PFSK-1 (cell line): ENCODE measurements at regions not wholly inside any gene's neighbourhood (a gene's known extent, or its start where the extent isn't known, plus 50 kb on each side); places are given as distances from the start of the nearest gene placed in this dataset.

Source experiments
- POLR2AphosphoS5 ChIP-seq: IDR thresholded peaks from 2 replicates; pipeline ENCODE4 v1.6.1; 2012; ENCODE audit warnings: low read depth, mild to moderate bottlenecking, control low read depth, low read length, moderate library complexity
- SIN3A ChIP-seq: IDR thresholded peaks from 2 replicates; pipeline ENCODE4 v1.6.1; 2012; ENCODE audit warnings: mild to moderate bottlenecking, low read length, moderate library complexity, borderline replicate concordance; ENCODE audit not compliant: insufficient read depth
- TAF1 ChIP-seq: IDR thresholded peaks from 2 replicates; pipeline ENCODE4 v1.6.1; 2012; ENCODE audit warnings: low read length, control low read depth, borderline replicate concordance; ENCODE audit not compliant: insufficient read depth
- TF ChIP-seq, protein P1 (sequence below), 2 experiments: IDR thresholded peaks; 2 replicates each; pipeline versions ENCODE4 v1.6.1 to v1.8.0; 2011 to 2012; ENCODE audit warnings: low read depth in 2 of 2, low read length in 2 of 2, control low read depth in 1 of 2, inconsistent platforms in 1 of 2, mild to moderate bottlenecking in 1 of 2, moderate library complexity in 1 of 2; ENCODE audit not compliant: insufficient read depth in 1 of 2

GRCh38 chr13:38620876-38621275, 66.0 kb upstream of the FREM2 start:
- TF ChIP-seq POLR2AphosphoS5: no peak
- no peak for TF ChIP-seq TAF1
- TF ChIP-seq, protein P1, sequence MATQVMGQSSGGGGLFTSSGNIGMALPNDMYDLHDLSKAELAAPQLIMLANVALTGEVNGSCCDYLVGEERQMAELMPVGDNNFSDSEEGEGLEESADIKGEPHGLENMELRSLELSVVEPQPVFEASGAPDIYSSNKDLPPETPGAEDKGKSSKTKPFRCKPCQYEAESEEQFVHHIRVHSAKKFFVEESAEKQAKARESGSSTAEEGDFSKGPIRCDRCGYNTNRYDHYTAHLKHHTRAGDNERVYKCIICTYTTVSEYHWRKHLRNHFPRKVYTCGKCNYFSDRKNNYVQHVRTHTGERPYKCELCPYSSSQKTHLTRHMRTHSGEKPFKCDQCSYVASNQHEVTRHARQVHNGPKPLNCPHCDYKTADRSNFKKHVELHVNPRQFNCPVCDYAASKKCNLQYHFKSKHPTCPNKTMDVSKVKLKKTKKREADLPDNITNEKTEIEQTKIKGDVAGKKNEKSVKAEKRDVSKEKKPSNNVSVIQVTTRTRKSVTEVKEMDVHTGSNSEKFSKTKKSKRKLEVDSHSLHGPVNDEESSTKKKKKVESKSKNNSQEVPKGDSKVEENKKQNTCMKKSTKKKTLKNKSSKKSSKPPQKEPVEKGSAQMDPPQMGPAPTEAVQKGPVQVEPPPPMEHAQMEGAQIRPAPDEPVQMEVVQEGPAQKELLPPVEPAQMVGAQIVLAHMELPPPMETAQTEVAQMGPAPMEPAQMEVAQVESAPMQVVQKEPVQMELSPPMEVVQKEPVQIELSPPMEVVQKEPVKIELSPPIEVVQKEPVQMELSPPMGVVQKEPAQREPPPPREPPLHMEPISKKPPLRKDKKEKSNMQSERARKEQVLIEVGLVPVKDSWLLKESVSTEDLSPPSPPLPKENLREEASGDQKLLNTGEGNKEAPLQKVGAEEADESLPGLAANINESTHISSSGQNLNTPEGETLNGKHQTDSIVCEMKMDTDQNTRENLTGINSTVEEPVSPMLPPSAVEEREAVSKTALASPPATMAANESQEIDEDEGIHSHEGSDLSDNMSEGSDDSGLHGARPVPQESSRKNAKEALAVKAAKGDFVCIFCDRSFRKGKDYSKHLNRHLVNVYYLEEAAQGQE (IDR thresholded peaks at IDR 0.05; ENCODE audit: insufficient read depth in 1 of 2, low read depth in 2 of 2, low read length in 2 of 2): no peak
- no peak for TF ChIP-seq SIN3A
